ENCODE measurements at regions not wholly inside any gene's neighbourhood (a gene's known extent, or its start where the extent isn't known, plus 50 kb on each side); places are given as distances from the start of the nearest gene placed in this dataset.
"Not testable (repeated sequence)": the region's sequence is repeated elsewhere in the genome, so short reads cannot be mapped to it uniquely, and the experiment has no call there.

GRCh38 chr11:97636741-97637140, 1246.9 kb downstream of the JRKL start:
- H3K4me1 Mint-ChIP-seq, H3K9me3 Mint-ChIP-seq, H3K4me3 Mint-ChIP-seq, H3K36me3 Mint-ChIP-seq, H3K27ac Mint-ChIP-seq, H3K27me3 Mint-ChIP-seq: not testable (repeated sequence)

GRCh38 chr11:97637701-97638100, 1247.9 kb downstream of the JRKL start:
- no peak overlapping the region for H3K27ac Mint-ChIP-seq

GRCh38 chr11:97638641-97639224, 1248.9 kb downstream of the JRKL start:
- H3K27ac Mint-ChIP-seq, result no peak overlapping the region
- no peaks in the 10 kb centered on the region for H3K36me3 Mint-ChIP-seq
- H3K4me3 Mint-ChIP-seq, result no peak overlapping the region
- peaks cover 5% of the 10 kb centered on the region for H3K9me3 Mint-ChIP-seq
- H3K4me1 Mint-ChIP-seq, result no peaks in the 10 kb centered on the region
- no peaks in the 10 kb centered on the region for H3K27me3 Mint-ChIP-seq

More at GRCh38 chr11:97637701-97638100, 1247.9 kb downstream of the JRKL start:
- no peaks in the 10 kb centered on the region for H3K4me1 Mint-ChIP-seq
- H3K27me3 Mint-ChIP-seq, result no peaks in the 10 kb centered on the region
- peaks cover 5% of the 10 kb centered on the region for H3K9me3 Mint-ChIP-seq
- no peaks in the 10 kb centered on the region for H3K36me3 Mint-ChIP-seq
- no peak overlapping the region for H3K4me3 Mint-ChIP-seq

GRCh38 chr11:97641988-97642387, 1252.2 kb downstream of the JRKL start:
- Mint-ChIP-seq H3K27ac (no peak overlapping the region), H3K27me3 (no peaks in the 10 kb centered on the region), H3K4me3 (no peak overlapping the region), H3K4me1 (no peaks in the 10 kb centered on the region), H3K9me3 (peaks cover 8% of the 10 kb centered on the region), H3K36me3 (no peaks in the 10 kb centered on the region)

DNA sequence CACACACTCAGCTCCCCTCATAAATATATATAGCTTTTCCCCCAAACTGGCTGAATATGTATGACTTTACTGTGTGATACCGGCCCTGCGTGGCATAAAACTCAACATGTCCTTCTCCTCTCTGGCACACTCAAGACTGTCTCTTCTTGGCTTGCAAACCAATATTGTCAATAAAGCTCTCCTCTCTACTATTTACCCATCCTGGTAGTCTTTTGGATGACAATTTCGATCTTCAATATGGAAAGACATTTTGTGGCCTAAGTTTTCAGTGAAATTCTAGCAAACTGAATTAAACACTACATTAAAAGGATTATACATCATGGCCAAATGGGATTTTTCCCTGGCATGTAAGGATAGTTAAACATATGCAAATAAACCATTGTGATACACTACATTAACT, 1255.9 kb downstream of the JRKL start:
- no peak overlapping the region for H3K27ac Mint-ChIP-seq
- H3K27me3 Mint-ChIP-seq, result no peaks in the 10 kb centered on the region
- no peaks in the 10 kb centered on the region for H3K36me3 Mint-ChIP-seq
- no peaks in the 10 kb centered on the region for H3K4me1 Mint-ChIP-seq
- H3K4me3 Mint-ChIP-seq, result no peak overlapping the region
- H3K9me3 Mint-ChIP-seq, result peaks cover 13% of the 10 kb centered on the region

DNA sequence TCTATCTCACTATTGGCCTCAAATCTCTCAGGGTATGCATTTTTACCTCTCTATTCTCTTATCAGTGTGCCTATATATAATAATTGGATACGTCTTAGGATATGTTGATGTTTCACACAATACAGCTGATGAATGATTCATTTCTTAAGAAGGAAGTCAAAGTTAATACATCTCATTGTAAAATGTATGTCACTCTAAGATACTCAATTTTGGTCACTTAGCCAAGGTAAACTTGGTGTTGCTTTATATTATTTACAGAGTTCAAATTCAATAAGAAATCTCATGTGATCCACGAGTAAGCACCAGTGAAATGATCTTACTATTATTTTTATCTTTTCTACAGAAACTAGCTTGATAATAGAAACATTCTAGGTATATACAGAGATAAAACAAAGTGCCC, 1266.5 kb downstream of the JRKL start:
- Mint-ChIP-seq H3K36me3 (no peaks in the 10 kb centered on the region), H3K4me3 (no peak overlapping the region), H3K27me3 (no peaks in the 10 kb centered on the region), H3K27ac (no peak overlapping the region), H3K4me1 (no peaks in the 10 kb centered on the region), H3K9me3 (no peaks in the 10 kb centered on the region)

GRCh38 chr11:97657852-97658251, 1268.0 kb downstream of the JRKL start:
- Mint-ChIP-seq H3K27ac (no peak overlapping the region), H3K4me3 (no peak overlapping the region), H3K36me3 (no peaks in the 10 kb centered on the region), H3K4me1 (no peaks in the 10 kb centered on the region), H3K9me3 (no peaks in the 10 kb centered on the region), H3K27me3 (no peaks in the 10 kb centered on the region)

GRCh38 chr11:97667057-97667456, 1277.2 kb downstream of the JRKL start:
- Mint-ChIP-seq H3K4me3 (no peak overlapping the region), H3K36me3 (no peaks in the 10 kb centered on the region), H3K27me3 (no peaks in the 10 kb centered on the region), H3K27ac (no peak overlapping the region), H3K9me3 (no peaks in the 10 kb centered on the region), H3K4me1 (no peaks in the 10 kb centered on the region)

DNA sequence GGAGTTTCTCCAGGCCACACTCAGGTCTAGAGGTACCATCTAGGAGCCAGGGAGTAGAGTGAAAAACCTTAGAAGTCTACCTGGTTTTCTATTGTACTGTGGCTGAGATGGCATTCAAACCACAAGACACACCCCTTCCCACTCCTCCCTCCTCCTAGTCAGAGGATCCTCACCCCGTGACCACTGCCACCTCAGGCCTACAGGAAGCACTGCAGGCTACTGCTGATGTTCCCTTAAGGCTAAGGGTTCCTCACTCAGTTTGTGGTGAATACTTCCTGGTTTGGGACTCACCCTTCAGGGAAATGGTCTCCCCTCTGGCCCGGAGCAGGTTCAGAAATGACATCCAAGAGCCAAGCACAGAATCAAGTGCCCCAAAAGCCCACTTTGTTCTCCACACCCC, 1293.9 kb downstream of the JRKL start:
- Mint-ChIP-seq H3K27me3 (no peaks in the 10 kb centered on the region), H3K27ac (no peak overlapping the region), H3K9me3 (peaks cover 5% of the 10 kb centered on the region), H3K4me3 (no peak overlapping the region), H3K4me1 (no peaks in the 10 kb centered on the region), H3K36me3 (no peaks in the 10 kb centered on the region)

DNA sequence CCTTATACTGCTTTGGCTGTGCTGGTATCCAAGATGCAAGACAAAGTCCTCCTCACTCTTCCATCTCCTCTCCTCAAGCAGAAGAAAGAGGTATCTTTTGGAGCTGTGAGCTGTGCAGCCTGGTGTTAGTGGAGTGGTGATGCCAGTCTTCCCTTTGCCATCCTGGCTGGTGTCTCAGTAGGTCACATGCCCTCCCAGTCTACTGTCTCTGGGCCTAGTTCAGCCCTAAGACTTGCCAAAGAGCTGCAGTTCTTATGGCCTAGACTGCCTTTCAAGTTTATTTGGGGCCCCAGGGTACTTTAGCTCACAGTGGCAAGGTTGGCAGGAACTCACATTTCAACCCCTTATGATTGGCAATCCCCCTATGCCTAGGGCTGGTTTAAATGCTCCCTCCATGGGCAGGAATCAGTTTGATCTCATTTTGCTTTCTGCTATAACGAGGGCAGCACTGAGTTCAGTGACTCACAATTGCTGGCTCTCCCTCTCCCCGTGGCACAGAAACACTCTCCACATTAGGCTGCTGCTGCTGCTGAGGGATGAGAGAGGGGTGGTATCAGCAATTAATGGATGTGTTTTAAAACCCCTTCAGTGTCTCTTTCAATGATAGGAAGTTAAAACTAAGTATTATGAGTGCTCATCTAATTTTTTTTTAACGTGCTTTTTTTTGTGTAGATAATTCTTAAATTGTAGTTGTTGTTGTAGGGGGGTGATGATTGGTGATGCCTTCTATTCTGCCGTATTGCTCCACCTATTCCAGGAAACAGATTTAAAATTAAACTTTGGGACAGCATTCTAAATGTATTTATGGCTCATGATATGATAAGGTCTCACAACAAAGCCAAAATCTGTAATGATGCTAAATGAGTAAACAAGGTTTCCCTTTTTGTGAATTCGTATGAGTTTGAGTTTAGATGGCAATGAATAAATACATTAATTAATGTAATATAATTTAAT, 1295.0 kb downstream of the JRKL start:
- Mint-ChIP-seq H3K9me3 (peaks cover 5% of the 10 kb centered on the region), H3K27me3 (no peaks in the 10 kb centered on the region), H3K4me1 (no peaks in the 10 kb centered on the region), H3K27ac (no peak overlapping the region), H3K36me3 (no peaks in the 10 kb centered on the region), H3K4me3 (no peak overlapping the region)

- no peak overlapping the region for H3K4me3 Mint-ChIP-seq
- H3K9me3 Mint-ChIP-seq, result peaks cover under 1% of the 10 kb centered on the region
- no peaks in the 10 kb centered on the region for H3K27me3 Mint-ChIP-seq
- no peak overlapping the region for H3K27ac Mint-ChIP-seq
- H3K36me3 Mint-ChIP-seq, result no peaks in the 10 kb centered on the region
- no peaks in the 10 kb centered on the region for H3K4me1 Mint-ChIP-seq
Measured at GRCh38 chr11:97685695-97686094, 1295.9 kb downstream of the JRKL start.

- no peak overlapping the region for H3K4me3 Mint-ChIP-seq
- no peaks in the 10 kb centered on the region for H3K27me3 Mint-ChIP-seq
- H3K4me1 Mint-ChIP-seq, result no peaks in the 10 kb centered on the region
- no peaks in the 10 kb centered on the region for H3K36me3 Mint-ChIP-seq
- no peaks in the 10 kb centered on the region for H3K9me3 Mint-ChIP-seq
- no peak overlapping the region for H3K27ac Mint-ChIP-seq
Measured at GRCh38 chr11:97687111-97687510, 1297.3 kb downstream of the JRKL start.

GRCh38 chr11:97691061-97691460, 1301.2 kb downstream of the JRKL start:
- Mint-ChIP-seq H3K27ac (no peak overlapping the region), H3K4me1 (no peaks in the 10 kb centered on the region), H3K9me3 (no peaks in the 10 kb centered on the region), H3K36me3 (no peaks in the 10 kb centered on the region), H3K27me3 (no peaks in the 10 kb centered on the region), H3K4me3 (no peak overlapping the region)

DNA sequence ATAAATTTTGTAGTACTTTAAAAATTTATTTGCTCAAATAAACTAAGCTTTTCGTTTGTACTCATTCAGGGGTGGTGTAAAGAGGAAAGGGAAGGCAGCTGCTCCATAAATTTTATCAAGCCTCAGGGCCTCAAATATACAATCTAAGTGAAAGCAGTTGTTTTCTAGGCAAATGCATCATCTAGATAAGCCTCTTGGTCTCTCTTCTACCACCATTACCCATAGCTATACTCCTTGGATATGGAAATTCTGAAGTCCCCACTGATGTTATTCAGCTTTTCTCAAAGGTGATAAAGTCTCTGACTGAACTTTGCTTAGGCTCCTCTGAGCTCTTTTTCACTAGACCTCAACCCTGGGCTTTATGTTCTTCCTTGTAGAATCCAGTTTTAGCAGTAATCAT, 1313.1 kb downstream of the JRKL start:
- H3K27me3 Mint-ChIP-seq, result no peaks in the 10 kb centered on the region
- H3K36me3 Mint-ChIP-seq, result no peaks in the 10 kb centered on the region
- no peak overlapping the region for H3K4me3 Mint-ChIP-seq
- H3K9me3 Mint-ChIP-seq, result no peaks in the 10 kb centered on the region
- no peaks in the 10 kb centered on the region for H3K4me1 Mint-ChIP-seq
- no peak overlapping the region for H3K27ac Mint-ChIP-seq

DNA sequence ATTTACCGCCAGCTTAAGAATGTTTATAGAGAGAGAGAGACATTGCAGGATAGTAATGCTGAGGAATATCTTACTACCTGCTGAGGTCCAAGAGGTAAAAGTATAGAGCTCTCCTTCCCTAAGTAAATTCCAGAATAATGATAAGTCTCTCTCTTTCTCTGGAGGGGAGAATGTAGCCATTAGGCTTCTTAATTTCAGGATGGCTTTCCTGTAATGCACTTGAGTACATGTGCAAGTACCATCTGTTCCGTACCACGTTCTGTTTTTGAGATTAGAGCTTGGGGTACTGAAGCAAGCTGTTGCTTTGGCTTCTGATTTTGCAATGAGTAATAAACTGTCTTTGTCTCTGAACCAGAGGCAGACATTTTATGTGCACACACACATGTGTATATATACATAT, 1314.0 kb downstream of the JRKL start:
- Mint-ChIP-seq H3K4me3 (no peak overlapping the region), H3K4me1 (no peaks in the 10 kb centered on the region), H3K36me3 (no peaks in the 10 kb centered on the region), H3K9me3 (peaks cover 6% of the 10 kb centered on the region), H3K27me3 (no peaks in the 10 kb centered on the region), H3K27ac (no peak overlapping the region)

DNA sequence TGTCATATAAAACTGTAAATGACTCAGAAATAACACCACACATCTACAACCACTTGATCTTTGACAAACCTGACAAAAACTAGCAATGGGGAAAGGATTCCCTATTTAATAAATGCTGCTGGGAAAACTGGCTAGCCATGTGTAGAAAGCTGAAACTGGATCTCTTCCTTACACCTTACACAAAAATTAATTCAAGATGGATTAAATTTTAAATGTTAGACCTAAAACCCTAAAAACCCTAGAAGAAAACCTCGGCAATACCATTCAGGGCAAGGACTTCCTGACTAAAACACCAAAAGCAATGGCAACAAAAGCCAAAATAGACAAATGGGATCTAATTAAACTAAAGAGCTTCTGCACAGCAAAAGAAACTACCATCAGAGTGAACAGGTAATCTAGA, 1315.3 kb upstream of the CNTN5 start:
- H3K4me3 Mint-ChIP-seq, H3K27me3 Mint-ChIP-seq, H3K36me3 Mint-ChIP-seq, H3K4me1 Mint-ChIP-seq, H3K27ac Mint-ChIP-seq: not testable (repeated sequence)
- peaks cover 11% of the 10 kb centered on the region for H3K9me3 Mint-ChIP-seq

All from activated naive CD4-positive, alpha-beta T cell treated with anti-CD3 and anti-CD28 coated beads, Interleukin-2, amount 50 U/mL, for 24 hours (primary cell).